Thymus (tissue), 11 donors: ENCODE measurements at regions not wholly inside any gene's neighbourhood (a gene's known extent, or its start where the extent isn't known, plus 50 kb on each side); places are given as distances from the start of the nearest gene placed in this dataset.

Experiments used
- DNase-seq, 9 donors: peaks; one replicate each; pipeline ENCODE4 v3.0.0-alpha.2; 2013; ENCODE audit warnings: low spot score in 9 of 9, low read depth in 6 of 9, missing footprints in 1 of 9
- H3K27ac ChIP-seq, 2 donors: one replicate each; pipeline ENCODE4 v1.5.1; 2013; ENCODE audit warnings: control low read depth in 1 of 2, low read depth in 1 of 2, low read length in 1 of 2, mild to moderate bottlenecking in 1 of 2, moderate library complexity in 1 of 2
- H3K27me3 ChIP-seq, 2 donors: one replicate each; pipeline ENCODE4 v1.5.1; 2013; ENCODE audit warnings: low read length in 1 of 2; ENCODE audit not compliant: control insufficient read depth in 2 of 2, insufficient read depth in 1 of 2
- H3K36me3 ChIP-seq, 2 donors: one replicate each; pipeline ENCODE4 v1.5.1; 2013; ENCODE audit warnings: low read length in 1 of 2, mild to moderate bottlenecking in 1 of 2, moderate library complexity in 1 of 2; ENCODE audit not compliant: control insufficient read depth in 2 of 2, insufficient read depth in 2 of 2
- H3K4me1 ChIP-seq, 2 donors: one replicate each; pipeline ENCODE4 v1.5.1; 2013; ENCODE audit warnings: low read length in 2 of 2; ENCODE audit not compliant: control insufficient read depth in 2 of 2, insufficient read depth in 2 of 2
- H3K4me3 ChIP-seq, 2 donors: one replicate each; pipeline ENCODE4 v1.5.1; 2013; ENCODE audit warnings: low read length in 2 of 2, control low read depth in 1 of 2, mild to moderate bottlenecking in 1 of 2
- H3K9me3 ChIP-seq, 2 donors: one replicate each; pipeline ENCODE4 v1.5.1; 2013; ENCODE audit warnings: low read length in 1 of 2, mild to moderate bottlenecking in 1 of 2; ENCODE audit not compliant: control insufficient read depth in 2 of 2, insufficient read depth in 1 of 2
- WGBS: extraction: QIAGEN DNeasy Blood & Tissue Kit; methylation state at CpG from one replicate; pipeline ENCODE4 v1.1.7; 2013; 5-methylcytosine and 5-hydroxymethylcytosine counted together
- donor health status: healthy.

DNA sequence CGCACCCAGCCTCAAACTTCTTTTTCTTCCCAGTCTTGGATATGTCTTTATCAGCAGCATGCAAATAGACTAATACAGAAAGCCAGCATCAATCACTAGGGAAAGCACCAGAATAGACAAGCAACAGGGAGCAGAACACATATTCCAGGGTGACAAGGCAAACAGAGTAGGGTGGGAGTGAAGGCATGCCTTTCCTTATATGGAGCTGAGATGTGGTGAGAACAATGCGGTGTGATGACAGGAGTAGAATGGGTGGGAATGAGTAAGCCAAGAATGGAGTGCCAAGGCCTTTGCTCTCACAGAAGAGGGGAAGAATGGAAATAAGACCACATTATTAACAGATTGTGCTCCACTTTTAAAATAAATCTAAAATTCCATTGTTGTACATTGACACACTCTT lies 115.6 kb downstream of the CETN3 start:
- H3K27me3 ChIP-seq = no peaks in the 10 kb centered on the region
- H3K4me3 ChIP-seq = no peak overlapping the region
- H3K4me1 ChIP-seq = no peaks in the 10 kb centered on the region
- H3K9me3 ChIP-seq = no peaks in the 10 kb centered on the region
- no peak overlapping the region for H3K27ac ChIP-seq
- WGBS = 96% methylated on average over 2 of the region's 2 CpGs
- H3K36me3 ChIP-seq = no peaks in the 10 kb centered on the region
- DNase-seq = no peak

DNA sequence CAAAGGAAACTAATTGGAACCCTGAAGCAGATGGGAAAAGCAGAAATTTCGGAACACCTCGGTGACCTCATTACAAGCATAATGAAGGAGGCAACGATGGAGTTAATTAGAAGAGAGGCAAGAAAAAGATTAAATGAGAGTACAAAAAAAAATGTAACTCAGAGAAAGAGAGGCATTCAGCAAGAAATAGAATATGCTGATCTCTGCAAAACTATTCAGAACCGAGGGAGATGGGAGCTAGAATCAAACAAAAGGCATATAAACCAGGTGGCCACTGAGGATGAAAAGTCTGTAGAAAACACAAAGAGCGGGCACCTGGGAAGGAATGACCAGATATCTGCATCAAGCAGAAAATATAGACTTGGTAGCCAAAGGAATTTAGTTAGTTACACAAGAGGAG lies 118.9 kb downstream of the CETN3 start:
- WGBS = 96% methylated on average over 5 of the region's 5 CpGs
- no peak for DNase-seq
- Histone ChIP-seq H3K27ac (no peak overlapping the region), H3K27me3 (no peaks in the 10 kb centered on the region), H3K4me3 (no peak overlapping the region), H3K4me1 (no peaks in the 10 kb centered on the region), H3K36me3 (no peaks in the 10 kb centered on the region), H3K9me3 (no peaks in the 10 kb centered on the region)

DNA sequence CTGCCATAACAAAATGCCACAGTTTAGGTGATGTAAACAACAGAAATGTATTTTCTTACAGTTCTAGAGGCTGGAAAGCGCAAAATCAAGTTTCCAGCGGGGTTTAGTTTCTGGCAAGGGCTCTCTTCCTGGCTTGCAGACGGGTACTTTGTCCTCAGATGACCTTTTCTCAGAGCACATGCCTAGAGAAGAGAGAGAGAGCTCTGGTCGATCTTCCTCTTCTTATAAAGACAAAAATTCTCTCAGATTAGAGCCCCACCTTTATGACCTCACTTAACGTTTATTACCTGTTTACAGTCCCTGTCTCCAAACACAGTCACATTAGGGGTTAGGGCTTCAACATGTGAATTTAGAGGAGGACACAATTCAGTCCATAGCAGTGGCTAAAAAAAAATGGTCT lies 119.7 kb downstream of the CETN3 start:
- no peak for DNase-seq

DNA sequence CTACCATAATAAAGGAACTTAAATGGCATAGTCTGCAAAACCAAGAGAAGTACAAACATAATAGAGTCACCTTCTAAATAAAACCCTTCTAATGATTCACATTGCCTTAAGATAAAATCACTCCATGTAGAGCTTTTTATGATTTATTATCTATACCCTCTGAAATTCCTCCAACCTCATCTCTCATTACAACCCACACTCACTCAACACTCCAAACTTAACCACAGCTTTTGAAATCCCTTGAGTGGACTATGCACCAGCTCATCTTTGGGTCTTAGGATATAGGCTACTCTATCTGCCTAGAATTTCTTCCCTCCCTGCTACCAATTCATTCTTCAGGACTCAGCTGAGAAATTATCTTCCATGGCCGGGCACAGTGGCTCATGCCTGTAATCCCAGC lies 122.5 kb downstream of the CETN3 start:
- Histone ChIP-seq H3K27ac (no peak overlapping the region), H3K36me3 (no peaks in the 10 kb centered on the region), H3K9me3 (no peaks in the 10 kb centered on the region), H3K4me1 (no peaks in the 10 kb centered on the region), H3K4me3 (no peak overlapping the region), H3K27me3 (no peaks in the 10 kb centered on the region)
- no peak for DNase-seq
- 93% methylated on average over 1 of the region's 1 CpG for WGBS

More for the DNA sequence above, 119.7 kb downstream of the CETN3 start:
- no peaks in the 10 kb centered on the region for H3K4me1 ChIP-seq
- no peak overlapping the region for H3K4me3 ChIP-seq
- H3K9me3 ChIP-seq = no peaks in the 10 kb centered on the region
- H3K27me3 ChIP-seq = no peaks in the 10 kb centered on the region
- H3K27ac ChIP-seq = no peak overlapping the region
- WGBS = 76% methylated on average over 5 of the region's 5 CpGs
- H3K36me3 ChIP-seq = no peaks in the 10 kb centered on the region

DNA sequence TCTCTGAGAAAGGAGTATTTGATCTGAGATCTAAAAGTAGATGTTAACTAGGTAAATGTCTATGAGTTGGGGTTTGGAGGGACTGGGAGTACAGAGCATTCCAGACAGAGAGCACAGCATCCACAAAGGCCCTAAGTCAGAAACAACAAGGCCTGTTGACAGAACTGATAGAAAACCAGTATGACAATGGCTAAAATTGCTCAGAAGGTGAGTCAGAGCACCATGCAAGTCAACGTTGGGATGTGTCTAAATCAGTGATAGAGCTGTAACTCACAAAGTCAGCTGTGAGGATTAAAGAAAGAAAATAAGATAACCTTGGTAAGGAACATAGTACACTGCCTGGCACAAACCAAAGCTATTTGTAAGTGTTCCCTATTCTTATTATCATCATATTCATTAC lies 124.0 kb downstream of the CETN3 start:
- H3K4me1 ChIP-seq = no peaks in the 10 kb centered on the region
- 96% methylated on average over 1 of the region's 1 CpG for WGBS
- H3K27me3 ChIP-seq = no peaks in the 10 kb centered on the region
- no peak for DNase-seq
- no peaks in the 10 kb centered on the region for H3K9me3 ChIP-seq
- no peak overlapping the region for H3K27ac ChIP-seq
- no peaks in the 10 kb centered on the region for H3K36me3 ChIP-seq
- no peak overlapping the region for H3K4me3 ChIP-seq

DNA sequence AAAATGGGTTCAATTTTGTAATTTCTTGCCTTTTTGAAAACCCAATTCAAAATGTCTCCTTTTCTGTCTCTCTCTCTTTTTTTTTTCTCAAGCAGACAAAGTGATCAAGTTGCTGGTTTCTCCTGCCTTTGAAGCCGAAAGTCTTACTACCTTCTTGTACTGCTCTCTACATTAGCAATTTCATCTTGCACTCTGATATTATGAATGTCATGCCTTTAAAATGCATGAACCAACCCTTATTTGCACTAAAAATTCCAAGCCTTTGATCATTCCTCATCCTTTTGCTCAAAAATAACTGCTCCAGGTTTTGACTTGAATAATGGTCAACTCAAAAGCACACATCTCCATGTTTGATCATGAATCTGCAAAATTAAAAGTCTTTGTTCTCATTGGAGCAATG lies 125.2 kb downstream of the CETN3 start:
- no peak overlapping the region for H3K4me3 ChIP-seq
- WGBS = 92% methylated on average over 1 of the region's 1 CpG
- no peaks in the 10 kb centered on the region for H3K4me1 ChIP-seq
- H3K9me3 ChIP-seq = no peaks in the 10 kb centered on the region
- no peaks in the 10 kb centered on the region for H3K36me3 ChIP-seq
- DNase-seq = no peak
- H3K27me3 ChIP-seq = no peaks in the 10 kb centered on the region
- no peak overlapping the region for H3K27ac ChIP-seq

DNA sequence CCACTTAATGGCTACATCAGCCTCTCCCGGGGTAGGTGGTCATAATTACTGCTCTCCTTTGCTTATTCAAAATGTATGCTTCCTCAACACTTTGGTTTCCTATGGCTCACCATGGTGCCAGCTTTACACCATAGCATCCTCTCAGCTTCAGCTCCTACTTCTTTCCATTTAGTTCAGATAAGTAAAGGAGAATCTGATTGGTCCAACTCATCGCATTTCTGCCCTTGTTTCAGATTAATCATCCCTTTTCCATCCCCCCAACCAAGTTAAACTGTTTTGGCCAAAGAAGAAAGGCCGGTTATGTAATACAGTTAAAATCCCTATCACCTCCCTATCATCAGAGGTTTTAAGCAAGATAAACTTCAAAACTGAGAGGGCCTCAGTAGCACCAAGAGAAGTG lies 130.5 kb downstream of the CETN3 start:
- no peaks in the 10 kb centered on the region for H3K36me3 ChIP-seq
- H3K4me1 ChIP-seq = no peaks in the 10 kb centered on the region
- WGBS = 94% methylated on average over 3 of the region's 3 CpGs
- no peak overlapping the region for H3K27ac ChIP-seq
- DNase-seq = no peak
- H3K4me3 ChIP-seq = no peak overlapping the region
- H3K9me3 ChIP-seq = no peaks in the 10 kb centered on the region
- no peaks in the 10 kb centered on the region for H3K27me3 ChIP-seq

DNA sequence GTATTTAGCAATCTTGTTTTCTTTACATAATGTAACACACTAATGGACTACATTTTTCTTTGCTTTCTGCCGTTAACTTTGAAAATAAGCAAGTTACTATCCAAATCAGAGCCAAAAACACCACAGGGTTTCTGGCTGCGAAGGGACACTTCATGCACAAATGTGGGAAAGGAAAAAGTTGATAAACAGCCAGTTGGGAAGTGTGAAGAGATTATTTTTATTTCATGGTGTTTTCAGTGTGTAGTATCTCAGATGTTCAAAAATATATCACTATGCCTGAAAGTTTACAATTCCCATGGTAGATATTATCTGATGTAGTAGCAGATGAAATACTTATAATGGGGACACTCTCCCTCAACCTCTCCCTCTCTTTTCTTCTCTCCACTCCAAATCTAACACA lies 135.3 kb downstream of the CETN3 start:
- no peaks in the 10 kb centered on the region for H3K9me3 ChIP-seq
- WGBS = 96% methylated on average over 2 of the region's 2 CpGs
- no peak for DNase-seq

DNA sequence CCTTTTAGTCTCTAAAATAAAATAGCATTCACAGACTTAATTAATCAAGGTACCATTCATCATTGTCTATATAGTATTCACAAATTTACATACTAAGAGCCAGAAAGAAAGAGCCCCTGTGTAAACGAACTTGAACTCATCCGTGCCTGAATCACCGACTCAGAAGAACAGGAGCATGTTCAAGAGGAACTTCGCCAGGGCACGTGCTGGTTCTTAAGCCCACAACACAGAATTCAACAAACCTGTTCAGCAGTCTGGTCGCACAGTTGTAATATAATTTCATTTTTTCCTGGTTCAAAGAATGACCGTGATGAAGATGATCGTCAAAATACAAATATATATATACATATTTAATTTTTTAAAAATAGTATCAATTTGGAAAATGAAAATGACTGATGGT lies 141.9 kb downstream of the CETN3 start:
- no peak overlapping the region for H3K27ac ChIP-seq
- no peak overlapping the region for H3K4me3 ChIP-seq
- no peak for DNase-seq
- 96% methylated on average over 8 of the region's 8 CpGs for WGBS
- no peaks in the 10 kb centered on the region for H3K9me3 ChIP-seq
- H3K4me1 ChIP-seq = no peaks in the 10 kb centered on the region
- H3K27me3 ChIP-seq = no peaks in the 10 kb centered on the region
- no peaks in the 10 kb centered on the region for H3K36me3 ChIP-seq

More for the DNA sequence above, 135.3 kb downstream of the CETN3 start:
- H3K4me1 ChIP-seq = no peaks in the 10 kb centered on the region
- no peak overlapping the region for H3K4me3 ChIP-seq
- no peaks in the 10 kb centered on the region for H3K36me3 ChIP-seq
- H3K27ac ChIP-seq = no peak overlapping the region
- H3K27me3 ChIP-seq = no peaks in the 10 kb centered on the region

DNA sequence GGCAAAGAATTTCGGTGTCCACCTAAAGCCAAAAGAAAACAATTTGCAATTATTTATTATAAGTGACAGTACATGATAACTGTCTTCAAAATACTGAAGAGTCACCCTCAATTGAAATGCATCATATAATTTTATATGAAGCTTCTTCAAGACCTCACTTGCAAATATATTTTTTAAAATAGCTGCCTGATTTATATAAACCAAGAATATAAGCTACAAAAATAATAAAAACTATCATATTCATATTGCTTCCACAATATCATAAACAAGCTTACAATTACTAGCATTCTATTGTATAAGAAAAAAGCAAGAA lies 144.1 kb downstream of the CETN3 start:
- Histone ChIP-seq H3K27me3 (no peaks in the 10 kb centered on the region), H3K4me3 (no peak overlapping the region), H3K4me1 (no peaks in the 10 kb centered on the region), H3K9me3 (no peaks in the 10 kb centered on the region), H3K27ac (no peak overlapping the region), H3K36me3 (no peaks in the 10 kb centered on the region)
- no peak for DNase-seq
- 25% methylated on average over 1 of the region's 1 CpG for WGBS
